SK-MEL-5 (cell line): ENCODE measurements at regions not wholly inside any gene's neighbourhood (a gene's known extent, or its start where the extent isn't known, plus 50 kb on each side); places are given as distances from the start of the nearest gene placed in this dataset.
"Not testable (repeated sequence)": the region's sequence is repeated elsewhere in the genome, so short reads cannot be mapped to it uniquely, and the experiment has no call there.

Source experiments
- DNase-seq: peaks from one replicate; pipeline ENCODE4 v3.0.0-alpha.2; 2016; ENCODE audit warnings: low read depth, low spot score
- in situ Hi-C: cut with HindIII; loops from 2 replicates; pipeline ENCODE4 v1.10.0; 2016; ENCODE audit warnings: low sequenced_read_pairs, high pct_unique_total_duplicates, low pct_unique_long_range_greater_than_20kb

GRCh38 chr14:83566567-83566966 lies 1963.4 kb upstream of the FLRT2 start:
- no peak for DNase-seq
- in situ Hi-C loops: no loop called here

- DNase-seq: no peak
- in situ Hi-C loops: no loop called here
These were observed 1961.8 kb upstream of the FLRT2 start for GRCh38 chr14:83568141-83568540.

GRCh38 chr14:83575301-83575700 lies 1954.6 kb upstream of the FLRT2 start:
- DNase-seq: no peak
- in situ Hi-C loops: no loop called here

- no peak for DNase-seq
- in situ Hi-C loops: no loop called here
These were observed 1946.7 kb upstream of the FLRT2 start for GRCh38 chr14:83583201-83583600.

GRCh38 chr14:83594874-83595273 lies 1935.1 kb upstream of the FLRT2 start:
- in situ Hi-C loops: no loop called here
- DNase-seq: no peak

GRCh38 chr14:83607682-83608081 lies 1922.3 kb upstream of the FLRT2 start:
- DNase-seq: no peak
- in situ Hi-C loops: no loop called here

- DNase-seq: no peak
- in situ Hi-C loops: no loop called here
These were observed 1918.5 kb upstream of the FLRT2 start for GRCh38 chr14:83611491-83611890.

- in situ Hi-C loops: no loop called here
- DNase-seq: peak; percentile 24
These were observed 1918.0 kb upstream of the FLRT2 start for GRCh38 chr14:83611906-83612390.

GRCh38 chr14:83614956-83615355 lies 1915.0 kb upstream of the FLRT2 start:
- in situ Hi-C loops: no loop called here
- DNase-seq: no peak

- DNase-seq: no peak
- in situ Hi-C loops: no loop called here
These were observed 1905.4 kb upstream of the FLRT2 start for GRCh38 chr14:83624541-83624940.

- in situ Hi-C loops: no loop called here
- DNase-seq: no peak
These were observed 1897.6 kb upstream of the FLRT2 start for GRCh38 chr14:83632375-83632774.

- in situ Hi-C loops: no loop called here
- peak; percentile 45 for DNase-seq
These were observed 1891.0 kb upstream of the FLRT2 start for GRCh38 chr14:83638748-83639504.

- in situ Hi-C loops: not testable (repeated sequence)
- DNase-seq: peak; percentile 53
These were observed 1890.5 kb upstream of the FLRT2 start for GRCh38 chr14:83639505-83639875.

GRCh38 chr14:83646228-83646627 lies 1883.7 kb upstream of the FLRT2 start:
- in situ Hi-C loops: no loop called here
- no peak for DNase-seq

- DNase-seq: no peak
- in situ Hi-C loops: no loop called here
These were observed 1869.3 kb upstream of the FLRT2 start for GRCh38 chr14:83660597-83660996.

GRCh38 chr14:83664389-83664788 lies 1865.6 kb upstream of the FLRT2 start:
- in situ Hi-C loops: no loop called here
- DNase-seq: no peak

- no peak for DNase-seq
- in situ Hi-C loops: no loop called here
These were observed 1840.7 kb upstream of the FLRT2 start for GRCh38 chr14:83689265-83689664.

- DNase-seq: no peak
- in situ Hi-C loops: no loop called here
These were observed 1832.8 kb upstream of the FLRT2 start for GRCh38 chr14:83697099-83697498.

- in situ Hi-C loops: no loop called here
- DNase-seq: no peak
These were observed 1827.3 kb upstream of the FLRT2 start for GRCh38 chr14:83702619-83703018.
